ENCODE measurements at regions not wholly inside any gene's neighbourhood (a gene's known extent, or its start where the extent isn't known, plus 50 kb on each side); places are given as distances from the start of the nearest gene placed in this dataset.
"Not testable (repeated sequence)": the region's sequence is repeated elsewhere in the genome, so short reads cannot be mapped to it uniquely, and the experiment has no call there.

DNA sequence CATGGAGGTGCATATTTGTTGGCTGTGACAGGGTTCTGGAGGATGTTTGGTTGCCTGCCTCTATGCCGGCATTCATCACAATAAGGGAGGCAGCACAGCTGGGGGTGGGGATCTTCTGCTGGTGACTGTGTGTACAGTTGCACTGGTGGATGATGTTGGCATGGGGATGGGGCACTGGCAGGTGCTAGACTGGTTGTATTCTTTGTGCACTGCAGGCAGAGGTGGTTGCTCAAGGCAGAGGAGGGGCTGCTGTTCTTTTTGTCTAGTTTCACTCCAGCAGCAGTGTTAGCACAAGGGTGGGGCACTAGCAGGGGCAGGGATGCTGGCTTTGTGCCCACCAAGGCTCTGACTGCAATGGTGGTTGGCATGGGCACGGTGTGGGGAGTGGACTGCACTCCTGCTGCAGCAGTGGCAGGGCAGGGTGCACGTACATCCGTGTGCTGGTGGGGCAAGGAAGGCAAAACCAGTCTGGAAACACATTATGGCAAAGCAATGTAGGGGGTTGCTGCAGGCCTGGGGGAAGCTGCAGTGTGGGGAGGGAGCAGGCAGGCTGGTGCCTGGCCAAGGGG lies 69.3 kb downstream of the ISOC1 start:
- DNase-seq, result no peak

DNA sequence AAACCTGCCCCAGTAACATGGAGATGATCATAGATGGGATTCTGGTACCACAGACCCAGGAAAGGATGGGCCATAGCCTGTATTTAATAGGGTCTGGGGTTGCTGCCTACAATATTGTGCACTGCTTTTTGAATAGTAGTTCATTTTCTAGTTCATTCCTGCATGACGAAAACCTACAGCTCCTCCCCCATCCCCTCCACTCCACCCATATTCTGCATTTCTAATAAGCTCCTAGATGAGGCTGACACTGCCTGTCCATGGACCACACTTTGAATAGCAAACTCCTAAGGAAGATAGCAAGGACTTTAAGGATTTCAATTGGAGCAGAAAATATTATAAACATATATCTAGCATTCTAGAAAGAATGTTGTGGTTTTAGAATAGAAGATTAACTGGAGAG lies 75.5 kb downstream of the ISOC1 start:
- DNase-seq, result no peak

DNA sequence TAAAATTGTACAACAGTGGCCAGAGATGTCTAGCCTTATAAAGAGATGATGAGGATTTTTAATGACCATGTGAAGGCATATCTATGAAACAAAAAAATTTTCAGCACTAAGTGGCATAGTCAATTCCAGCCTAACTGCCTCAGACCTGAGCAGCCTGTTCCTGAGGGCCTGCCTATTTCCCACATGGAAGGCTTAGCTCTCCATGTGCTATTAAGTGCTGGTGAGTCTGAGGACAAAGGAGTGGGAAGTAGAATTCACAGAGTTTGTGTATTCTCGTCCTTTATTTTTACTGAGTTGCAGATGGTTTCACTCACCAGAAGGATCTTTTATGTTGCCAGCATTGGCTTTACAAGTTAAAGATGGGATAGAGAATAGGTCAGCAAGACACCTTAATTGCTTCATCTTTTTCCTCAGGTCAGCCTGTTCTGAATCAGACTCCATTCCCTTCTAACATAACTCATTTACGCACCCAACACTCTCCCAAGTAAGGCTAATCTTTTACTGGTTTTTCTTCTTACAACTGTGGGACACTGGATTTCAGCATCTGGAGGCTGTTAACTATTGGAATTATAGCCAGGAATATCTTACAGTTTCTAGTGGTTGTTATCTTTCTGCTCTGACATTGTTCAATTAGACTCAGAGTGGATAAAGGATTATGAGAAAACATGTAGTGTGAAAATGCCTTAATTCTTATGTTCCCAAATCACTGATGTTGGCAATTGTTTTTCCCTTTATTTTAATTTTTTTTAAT lies 76.8 kb downstream of the ISOC1 start:
- DNase-seq, result no peak

DNA sequence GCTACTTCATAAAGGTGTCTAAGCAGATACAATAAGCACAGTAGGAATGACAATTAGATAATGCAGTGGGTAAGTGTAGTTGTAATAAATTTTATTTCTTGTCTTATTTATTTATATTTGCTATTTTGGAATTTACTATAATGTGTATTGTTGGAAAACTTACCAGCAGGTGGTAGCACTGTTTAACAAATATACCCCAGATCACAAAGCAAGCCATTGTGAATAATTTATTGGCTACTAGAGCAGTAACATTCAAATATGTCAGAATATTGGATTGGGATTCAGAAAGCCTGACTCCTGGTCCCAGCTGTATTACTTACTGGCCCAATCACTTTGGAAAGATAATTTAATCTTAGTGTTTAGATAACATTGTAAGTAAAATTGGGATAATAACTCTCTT lies 78.0 kb downstream of the ISOC1 start:
- DNase-seq, result peak; percentile 9

DNA sequence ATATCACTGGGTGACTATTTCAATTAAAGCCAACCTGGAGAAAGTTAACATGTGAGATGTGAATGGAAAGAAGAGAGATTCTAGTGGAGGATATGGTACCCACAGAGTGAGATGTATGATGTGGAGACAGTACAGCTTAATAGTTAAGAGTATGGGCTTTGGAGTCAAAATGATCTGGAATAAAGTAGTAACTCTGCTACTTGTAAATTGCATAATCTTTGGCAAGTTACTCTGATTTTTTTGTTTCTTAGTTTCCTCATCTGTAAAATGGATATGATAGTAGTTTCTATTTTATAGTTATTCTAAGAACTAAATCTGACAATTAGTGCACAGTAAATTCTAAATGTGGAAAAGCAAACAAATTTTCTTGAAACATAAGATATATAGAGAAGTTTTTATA lies 79.2 kb downstream of the ISOC1 start:
- no peak for DNase-seq

DNA sequence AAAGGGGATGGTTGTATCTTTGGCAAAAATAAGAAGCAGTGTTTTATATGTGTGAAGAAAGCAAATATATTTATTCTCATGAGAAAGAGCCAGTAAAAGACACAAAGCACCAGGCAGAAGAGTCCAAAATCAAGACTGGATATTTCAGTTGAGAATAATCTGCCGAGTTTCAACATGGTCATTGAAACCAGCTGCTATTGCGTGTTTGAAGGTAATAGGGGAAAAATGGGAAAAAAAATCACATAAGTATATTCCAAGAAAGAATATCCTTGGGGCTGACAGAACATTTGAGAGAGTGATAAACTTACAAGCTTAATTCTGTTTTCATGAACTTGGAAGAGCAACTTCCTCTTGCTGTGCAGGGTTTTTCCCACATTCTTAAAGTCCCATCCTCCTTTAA lies 79.9 kb downstream of the ISOC1 start:
- no peak for DNase-seq

DNA sequence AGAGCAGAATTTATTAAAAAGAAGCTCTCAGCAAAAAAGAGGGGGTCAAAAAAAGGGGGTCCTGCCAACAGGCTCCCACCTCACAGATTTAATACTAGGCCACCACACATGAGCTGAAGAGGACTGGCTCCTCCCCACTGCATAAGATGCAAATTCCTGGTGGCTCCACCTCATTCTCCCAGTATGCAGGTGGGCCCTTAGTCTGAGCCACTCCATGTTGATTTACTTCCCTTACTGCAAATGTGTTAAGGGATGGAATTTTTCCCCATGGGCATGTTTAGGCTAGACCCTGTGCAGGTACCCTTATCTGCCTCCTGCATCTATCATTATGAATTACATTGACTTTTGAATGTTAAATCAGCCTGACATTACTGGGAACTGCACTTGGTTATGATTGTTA lies 82.9 kb downstream of the ISOC1 start:
- DNase-seq, result no peak

DNA sequence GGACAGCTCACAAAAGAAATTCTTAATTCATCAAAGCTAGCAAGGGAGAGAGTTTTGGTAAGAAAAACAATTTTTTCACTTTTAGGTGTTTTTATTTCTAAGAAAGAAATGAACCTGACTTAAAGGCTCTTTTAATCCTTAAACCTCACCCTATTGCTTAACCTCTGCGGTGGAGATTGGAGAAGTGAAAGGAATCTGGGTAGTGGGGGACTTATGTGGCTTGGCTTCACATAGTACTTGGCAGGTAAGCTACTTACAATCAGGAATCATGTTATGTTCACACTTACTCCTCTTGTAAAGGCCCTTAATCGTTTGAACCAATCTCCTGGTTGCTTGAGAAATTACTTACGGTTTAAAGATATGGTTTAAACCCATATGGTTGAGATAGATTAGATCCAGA lies 104.8 kb downstream of the ISOC1 start:
- no peak for DNase-seq

DNA sequence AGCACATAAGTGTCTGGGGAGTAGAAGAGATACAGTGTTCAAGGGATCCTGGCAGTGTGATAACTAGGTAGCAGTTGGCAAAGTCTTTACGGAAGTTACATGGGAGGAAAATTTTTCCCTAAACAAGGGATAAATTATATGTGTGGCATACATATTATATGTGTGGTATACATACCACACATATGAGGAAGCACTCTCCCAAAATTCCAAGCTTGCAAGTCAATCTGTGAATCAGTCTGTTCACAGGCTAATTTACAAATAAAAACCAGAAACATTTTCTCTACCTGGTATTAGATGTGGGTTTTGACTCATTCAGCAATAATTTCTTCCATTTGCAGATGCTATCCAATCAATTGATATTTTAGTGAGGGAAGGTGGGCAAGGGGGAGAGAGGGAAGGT lies 110.0 kb downstream of the ISOC1 start:
- peak; percentile 44 for DNase-seq

DNA sequence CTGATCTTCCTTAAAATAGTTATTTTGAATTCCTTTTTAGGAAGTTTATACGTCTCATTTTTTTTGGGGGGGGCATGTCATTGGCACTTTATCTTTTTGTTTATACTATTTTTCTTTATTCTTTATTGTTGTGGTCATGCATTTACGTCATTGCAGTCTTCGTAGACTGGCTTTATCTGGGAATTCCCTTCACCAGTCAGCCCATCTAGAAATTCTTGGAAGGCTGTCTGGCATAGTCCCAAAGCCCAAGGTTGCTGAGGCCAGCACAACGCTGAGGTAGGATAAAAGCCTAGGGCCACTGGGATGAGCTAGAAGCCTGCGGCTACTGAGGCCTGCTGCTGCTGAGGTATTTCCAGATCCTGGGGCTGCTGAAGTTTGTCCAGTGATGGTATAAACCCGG lies 121.5 kb downstream of the ISOC1 start:
- DNase-seq, result no peak

DNA sequence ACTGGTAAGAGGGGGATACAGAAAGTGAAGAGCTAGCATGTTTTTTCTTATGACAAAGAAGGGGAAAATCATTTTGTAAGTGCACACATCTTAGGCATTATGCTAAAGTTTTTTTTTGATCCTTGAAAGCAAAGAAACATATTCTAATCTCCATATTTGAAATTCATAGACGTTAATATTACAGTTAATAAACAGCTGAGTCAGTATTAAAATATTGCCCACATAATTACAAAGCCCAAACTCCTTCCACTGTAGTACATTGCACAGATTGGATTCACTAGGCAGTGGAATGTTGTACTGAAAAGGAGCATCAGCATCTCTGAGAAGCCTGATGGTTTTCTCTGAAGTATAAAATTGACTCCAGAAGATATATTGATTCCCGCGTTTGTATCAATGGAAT lies 122.6 kb downstream of the ISOC1 start:
- no peak for DNase-seq

DNA sequence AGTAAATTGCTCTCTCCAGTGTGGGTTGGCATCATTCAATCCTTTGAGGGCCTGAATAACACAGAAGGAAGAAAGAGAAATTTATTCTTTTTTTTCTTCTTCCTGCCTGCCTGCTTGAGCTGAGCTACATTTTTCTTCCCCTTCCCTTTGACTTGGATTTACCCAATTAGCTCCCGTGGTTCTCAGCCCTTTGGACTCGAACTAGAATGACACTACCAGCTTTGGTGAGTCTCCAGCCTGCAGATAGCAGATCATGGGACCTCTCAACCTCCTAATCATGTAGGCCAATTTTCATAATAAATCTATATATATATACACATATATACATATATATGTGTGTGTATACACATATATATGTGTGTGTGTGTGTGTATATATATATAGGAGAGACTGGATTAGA lies 128.6 kb downstream of the ISOC1 start:
- no peak for DNase-seq

DNA sequence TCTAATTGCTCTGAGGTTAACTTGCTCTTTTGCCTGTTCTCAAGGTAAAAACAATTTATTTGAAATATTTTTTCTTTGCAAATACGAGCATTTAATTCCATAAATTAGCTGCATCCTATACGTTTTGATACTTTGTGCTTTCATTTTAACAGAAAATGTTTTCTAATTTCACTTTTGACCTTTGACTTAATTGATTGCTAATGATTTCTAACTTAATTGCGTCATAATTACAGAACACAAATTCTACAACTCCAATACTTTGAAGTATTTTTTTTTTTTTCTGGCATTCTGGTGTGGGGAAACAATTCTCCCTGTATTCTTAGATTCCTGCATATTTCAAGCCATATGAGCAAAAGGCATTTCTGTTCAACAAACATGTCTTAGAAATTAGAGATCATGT lies 134.0 kb downstream of the ISOC1 start:
- DNase-seq, result no peak

DNA sequence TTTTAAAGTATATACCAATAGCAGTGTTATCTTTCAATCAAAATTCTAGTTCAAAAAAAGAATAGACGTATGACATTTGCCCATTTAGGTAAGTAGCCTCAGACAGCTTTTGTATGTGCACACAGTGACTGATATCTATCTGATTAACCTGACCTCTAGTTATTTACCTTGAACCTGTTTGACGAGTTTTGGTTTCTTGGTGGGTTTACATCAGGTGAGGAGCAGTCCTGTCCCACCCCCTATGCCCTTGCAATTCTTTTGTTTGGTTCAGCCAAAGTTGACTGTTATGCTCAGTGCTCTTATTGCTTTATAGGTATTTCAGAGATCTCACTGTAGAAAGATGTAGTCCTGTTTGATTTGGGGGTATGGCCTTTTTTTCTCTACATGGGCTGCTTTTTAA lies 147.2 kb downstream of the ISOC1 start:
- DNase-seq, result no peak

DNA sequence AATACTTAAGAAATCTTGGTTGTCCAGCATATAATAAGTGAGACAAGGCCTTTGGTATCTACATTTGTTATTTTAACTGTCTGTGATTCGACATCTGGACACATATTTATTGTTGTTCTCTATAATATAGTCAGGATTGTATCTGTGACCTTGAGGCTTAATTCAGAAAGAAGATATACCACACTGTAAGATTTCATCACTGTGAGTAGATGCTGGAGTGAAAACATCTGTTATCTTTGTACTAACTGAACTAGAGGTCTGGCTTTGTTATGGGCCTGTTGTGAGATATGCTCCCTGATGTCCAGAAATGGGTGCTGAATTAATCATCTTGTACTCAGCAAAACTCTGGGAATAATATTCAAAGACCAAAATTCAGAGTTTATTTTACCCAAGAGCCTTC lies 148.5 kb downstream of the ISOC1 start:
- DNase-seq, result peak; percentile 57

DNA sequence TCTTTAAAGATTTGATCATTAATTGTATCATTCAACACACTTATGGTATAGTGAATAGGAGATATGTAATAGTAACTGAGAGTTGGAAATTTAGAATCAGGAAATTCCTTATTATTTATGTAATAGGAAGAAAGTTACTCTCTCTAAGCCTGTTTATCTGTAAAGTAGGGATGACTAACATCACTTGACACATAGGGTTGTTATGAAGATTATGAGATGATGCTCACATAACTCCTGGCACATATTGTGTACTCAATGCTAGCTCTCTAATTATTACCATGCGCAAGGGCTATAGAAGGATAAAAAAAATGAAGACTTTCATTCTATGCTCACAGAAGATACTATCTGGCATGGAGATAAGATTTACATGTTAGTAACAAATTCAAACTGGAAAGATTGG lies 149.9 kb downstream of the ISOC1 start:
- peak; percentile 82 for DNase-seq

DNA sequence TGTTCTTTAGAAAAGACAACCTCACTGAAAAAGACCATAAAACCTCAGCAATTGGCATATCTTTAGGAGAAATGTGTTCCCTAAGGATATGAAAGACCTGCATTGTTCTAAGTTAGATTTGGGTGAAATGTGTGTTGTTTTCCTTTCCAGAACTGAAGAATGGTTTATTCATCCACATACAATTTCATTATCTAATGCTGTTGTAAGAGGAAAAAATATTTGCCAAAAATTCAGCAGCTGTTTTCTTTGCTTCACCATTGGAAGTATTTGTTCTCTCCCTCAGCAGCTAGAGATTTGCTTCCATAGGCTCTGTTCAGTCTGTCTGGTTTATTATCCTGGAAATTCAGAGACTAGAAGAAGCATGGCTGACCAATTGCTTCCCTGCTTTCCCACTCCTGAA lies 150.9 kb downstream of the ISOC1 start:
- no peak for DNase-seq

DNA sequence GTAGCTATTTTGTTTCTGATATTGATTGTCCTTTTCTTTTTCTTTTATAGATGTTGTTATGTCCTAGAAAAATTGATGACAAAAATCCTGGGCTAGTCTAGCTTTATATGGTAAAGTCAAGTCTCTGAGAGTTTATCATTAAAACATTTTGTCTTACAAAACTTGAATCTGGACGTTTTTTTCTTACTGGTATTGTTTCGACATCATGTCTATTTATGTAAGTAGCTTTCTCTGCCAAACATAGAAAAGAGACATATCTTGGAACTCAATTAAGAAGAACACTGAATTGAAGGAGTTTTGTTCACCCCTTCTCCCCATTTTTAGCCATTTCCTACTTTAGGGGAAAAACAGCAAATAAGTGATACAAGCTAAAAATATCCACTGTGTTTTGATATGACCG lies 151.5 kb downstream of the ISOC1 start:
- no peak for DNase-seq

DNA sequence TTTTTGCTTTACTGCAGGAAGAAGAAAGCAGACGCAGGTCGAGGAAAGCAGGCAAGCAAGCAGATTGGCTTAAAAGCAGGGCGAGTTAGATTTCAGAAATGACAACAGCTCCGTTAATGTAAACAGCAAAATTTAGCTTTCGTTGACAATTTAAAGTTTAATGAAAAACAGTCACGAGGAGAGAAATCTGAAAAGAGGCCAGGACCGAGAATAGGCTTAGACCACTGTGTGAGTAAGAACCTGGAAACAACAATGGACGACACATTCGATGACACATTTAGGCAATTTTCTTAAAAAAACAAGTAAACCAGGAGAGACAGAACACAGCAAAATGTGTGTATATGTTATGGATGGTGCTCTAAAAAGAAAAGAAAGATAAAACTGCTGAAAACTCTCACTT lies 155.3 kb downstream of the ISOC1 start:
- DNase-seq, result no peak

DNA sequence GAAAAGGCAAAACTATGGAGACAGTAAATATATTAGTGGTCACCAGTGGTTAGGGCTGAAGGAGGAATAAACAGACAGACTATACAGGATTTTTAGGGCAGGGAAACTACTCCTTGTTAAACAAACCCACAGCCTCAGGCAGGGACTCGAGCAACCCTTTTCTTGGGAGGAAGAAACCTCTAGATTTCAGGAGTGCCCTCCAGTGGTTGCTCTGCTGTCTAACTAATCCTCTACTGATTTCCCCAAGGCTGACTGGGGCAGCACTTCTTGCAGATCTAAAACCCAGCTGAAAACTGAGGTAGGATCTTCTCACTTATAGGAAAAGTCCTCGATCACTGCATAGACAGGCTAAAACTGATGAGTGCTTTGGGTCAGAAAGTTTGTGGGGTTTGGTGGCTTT lies 176.8 kb downstream of the ISOC1 start:
- DNase-seq, result peak; percentile 10

DNA sequence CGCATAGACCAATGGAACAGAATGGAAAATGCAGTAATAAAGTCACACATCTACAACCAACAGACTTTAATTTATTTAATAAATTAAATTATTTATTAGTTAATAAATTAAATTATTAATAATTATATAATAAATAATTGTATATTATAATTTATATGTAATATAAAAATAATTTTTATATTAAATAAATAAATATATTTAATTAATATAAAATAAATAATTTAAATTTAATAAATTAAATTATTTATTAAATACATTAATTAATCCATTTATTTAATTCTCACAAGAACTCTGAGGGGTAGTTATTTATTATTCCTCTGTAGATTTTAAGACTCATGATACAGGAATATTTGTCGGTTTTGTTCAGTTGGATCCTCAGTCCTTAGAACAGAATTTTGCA lies 176.1 kb upstream of the ADAMTS19 start:
- DNase-seq, result no peak

DNA sequence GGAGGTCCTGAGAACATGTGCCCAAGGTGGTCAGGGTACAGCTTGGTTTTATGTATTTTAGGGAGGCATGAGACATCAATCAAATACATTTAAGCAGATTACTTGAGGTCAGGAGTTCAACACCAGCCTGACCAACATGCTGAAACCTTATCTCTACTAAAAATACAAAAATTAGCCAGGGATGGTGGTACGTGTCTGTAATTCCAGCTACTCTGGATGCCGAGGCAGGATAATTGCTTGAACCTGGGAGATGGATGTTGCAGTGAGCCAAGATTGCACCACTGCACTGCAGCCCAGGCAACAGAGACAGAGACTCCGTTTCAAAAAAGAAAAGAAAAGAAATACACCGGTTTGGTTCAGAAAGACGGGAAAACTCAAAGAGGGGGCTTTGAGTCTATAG lies 165.9 kb upstream of the ADAMTS19 start:
- not testable (repeated sequence) for DNase-seq

DNA sequence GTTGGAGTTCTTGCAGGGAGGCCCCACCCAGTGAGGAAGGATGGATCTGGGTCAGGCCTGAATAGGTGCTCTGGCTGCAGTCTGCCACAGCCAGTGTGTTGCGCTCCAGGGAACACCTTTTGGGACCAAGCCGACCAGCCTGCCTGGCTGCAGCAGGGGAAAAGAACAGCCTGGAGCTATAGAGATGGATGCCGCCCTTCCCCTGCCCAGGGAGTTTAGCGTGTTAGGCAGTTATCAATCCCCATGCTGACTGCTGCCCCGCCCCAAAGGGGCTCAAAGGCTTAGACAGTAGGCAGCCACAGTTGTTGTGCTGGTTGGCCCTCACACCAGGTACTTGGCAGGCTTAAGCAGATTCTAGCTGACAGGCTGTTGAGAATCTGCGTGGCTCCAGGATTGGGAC lies 153.4 kb upstream of the ADAMTS19 start:
- no peak for DNase-seq

DNA sequence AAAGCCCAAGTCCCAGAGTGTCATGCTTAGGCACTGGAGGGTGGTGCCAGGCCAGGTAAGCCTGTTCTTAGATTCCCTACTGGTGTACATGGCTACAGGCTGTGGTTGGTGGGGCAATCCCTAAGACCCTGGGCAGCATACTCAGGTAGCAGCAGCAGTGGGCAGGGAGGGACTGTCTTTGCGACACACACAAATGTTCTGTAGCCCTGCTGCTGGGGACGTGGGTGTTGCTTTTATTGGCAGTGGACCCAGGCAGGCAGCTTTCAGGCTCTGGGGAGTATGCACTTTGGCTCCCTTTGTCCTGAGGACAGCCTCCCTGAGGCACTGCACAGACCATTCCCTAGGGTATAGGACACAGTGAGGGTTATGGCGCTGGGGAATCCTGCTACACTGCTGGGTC lies 137.1 kb upstream of the ADAMTS19 start:
- DNase-seq, result no peak

DNA sequence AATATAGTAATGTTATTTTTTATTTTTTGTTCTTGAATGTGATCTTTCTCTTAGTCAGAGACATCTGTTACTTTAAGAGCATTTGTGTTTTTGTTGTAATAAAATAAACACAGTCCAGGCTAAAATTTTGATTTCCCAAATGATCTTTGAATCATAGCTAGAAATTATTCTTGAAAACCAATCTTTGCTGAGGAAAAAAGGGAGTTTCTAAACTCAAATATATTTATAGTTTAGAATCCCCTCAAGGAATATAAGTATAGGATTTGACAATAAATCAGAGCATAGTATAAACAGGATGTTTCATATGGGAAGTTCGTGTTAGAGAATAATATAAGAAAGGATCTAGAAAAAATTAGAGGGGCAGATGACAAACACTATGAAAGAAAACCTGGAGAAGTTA lies 118.8 kb upstream of the ADAMTS19 start:
- no peak for DNase-seq
